Thymus (tissue), 11 donors: ENCODE measurements at regions not wholly inside any gene's neighbourhood (a gene's known extent, or its start where the extent isn't known, plus 50 kb on each side); places are given as distances from the start of the nearest gene placed in this dataset.
A peak's percentile ranks its signal among the peaks of the same experiment; 100 is the strongest.

Source experiments
- DNase-seq, 9 donors: peaks; one replicate each; pipeline ENCODE4 v3.0.0-alpha.2; 2013; ENCODE audit warnings: low spot score in 9 of 9, low read depth in 6 of 9, missing footprints in 1 of 9
- H3K27ac ChIP-seq, 2 donors: one replicate each; pipeline ENCODE4 v1.5.1; 2013; ENCODE audit warnings: control low read depth in 1 of 2, low read depth in 1 of 2, low read length in 1 of 2, mild to moderate bottlenecking in 1 of 2, moderate library complexity in 1 of 2
- H3K27me3 ChIP-seq, 2 donors: one replicate each; pipeline ENCODE4 v1.5.1; 2013; ENCODE audit warnings: low read length in 1 of 2; ENCODE audit not compliant: control insufficient read depth in 2 of 2, insufficient read depth in 1 of 2
- H3K36me3 ChIP-seq, 2 donors: one replicate each; pipeline ENCODE4 v1.5.1; 2013; ENCODE audit warnings: low read length in 1 of 2, mild to moderate bottlenecking in 1 of 2, moderate library complexity in 1 of 2; ENCODE audit not compliant: control insufficient read depth in 2 of 2, insufficient read depth in 2 of 2
- H3K4me1 ChIP-seq, 2 donors: one replicate each; pipeline ENCODE4 v1.5.1; 2013; ENCODE audit warnings: low read length in 2 of 2; ENCODE audit not compliant: control insufficient read depth in 2 of 2, insufficient read depth in 2 of 2
- H3K4me3 ChIP-seq, 2 donors: one replicate each; pipeline ENCODE4 v1.5.1; 2013; ENCODE audit warnings: low read length in 2 of 2, control low read depth in 1 of 2, mild to moderate bottlenecking in 1 of 2
- H3K9me3 ChIP-seq, 2 donors: one replicate each; pipeline ENCODE4 v1.5.1; 2013; ENCODE audit warnings: low read length in 1 of 2, mild to moderate bottlenecking in 1 of 2; ENCODE audit not compliant: control insufficient read depth in 2 of 2, insufficient read depth in 1 of 2
- WGBS: extraction: QIAGEN DNeasy Blood & Tissue Kit; methylation state at CpG from one replicate; pipeline ENCODE4 v1.1.7; 2013; 5-methylcytosine and 5-hydroxymethylcytosine counted together
- donor health status: healthy.

DNA sequence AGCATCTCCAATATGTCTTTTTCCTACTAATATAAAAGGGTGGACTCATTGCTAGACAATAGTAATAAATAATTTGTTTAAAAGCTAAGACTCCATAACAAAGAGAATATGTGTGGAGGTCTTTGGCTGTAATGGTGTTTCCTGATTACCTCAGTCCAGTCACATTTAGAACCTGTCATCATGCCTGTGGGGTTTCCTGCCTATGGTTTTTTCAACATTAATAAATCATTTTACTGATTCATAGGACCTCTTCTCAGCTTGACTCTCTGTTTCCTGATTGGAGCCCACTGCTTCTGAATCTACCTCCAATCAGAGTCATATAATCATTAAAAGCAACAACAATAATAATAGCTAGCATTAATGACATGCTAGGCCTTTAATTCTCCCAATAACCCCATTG, 52.4 kb upstream of the GNAI1 start:
- H3K27me3 ChIP-seq = no peaks in the 10 kb centered on the region
- DNase-seq = no peak
- H3K9me3 ChIP-seq = peaks cover 0 to 3% of the 10 kb centered on the region in 2 donors

DNA sequence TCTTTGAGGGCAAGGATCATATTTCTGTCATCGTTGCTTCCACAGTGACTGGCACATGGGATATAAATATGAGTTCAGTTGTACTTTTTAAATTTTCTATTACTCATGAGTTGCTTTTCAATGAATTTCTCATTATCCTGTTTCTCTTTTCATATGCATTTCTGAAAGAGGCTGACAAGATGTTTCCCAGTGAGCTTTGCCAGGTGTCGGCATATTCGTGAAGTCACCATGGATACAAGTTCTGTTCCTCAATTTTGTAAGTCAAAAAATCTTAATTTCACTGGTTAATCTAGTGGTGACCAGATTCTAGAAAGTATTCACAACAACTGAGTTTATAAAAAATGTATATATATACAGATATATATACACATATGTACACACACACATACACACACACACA, 55.7 kb upstream of the GNAI1 start:
- Histone ChIP-seq H3K4me1 (no peaks in the 10 kb centered on the region), H3K36me3 (no peaks in the 10 kb centered on the region), H3K27me3 (no peaks in the 10 kb centered on the region), H3K9me3 (no peaks in the 10 kb centered on the region), H3K27ac (no peak overlapping the region), H3K4me3 (no peak overlapping the region)
- no peak for DNase-seq
- 95% methylated on average over 3 of the region's 3 CpGs for WGBS

More for the DNA sequence above, 52.4 kb upstream of the GNAI1 start:
- no peaks in the 10 kb centered on the region for H3K4me1 ChIP-seq
- H3K4me3 ChIP-seq = no peak overlapping the region
- no peaks in the 10 kb centered on the region for H3K36me3 ChIP-seq
- H3K27ac ChIP-seq = no peak overlapping the region

DNA sequence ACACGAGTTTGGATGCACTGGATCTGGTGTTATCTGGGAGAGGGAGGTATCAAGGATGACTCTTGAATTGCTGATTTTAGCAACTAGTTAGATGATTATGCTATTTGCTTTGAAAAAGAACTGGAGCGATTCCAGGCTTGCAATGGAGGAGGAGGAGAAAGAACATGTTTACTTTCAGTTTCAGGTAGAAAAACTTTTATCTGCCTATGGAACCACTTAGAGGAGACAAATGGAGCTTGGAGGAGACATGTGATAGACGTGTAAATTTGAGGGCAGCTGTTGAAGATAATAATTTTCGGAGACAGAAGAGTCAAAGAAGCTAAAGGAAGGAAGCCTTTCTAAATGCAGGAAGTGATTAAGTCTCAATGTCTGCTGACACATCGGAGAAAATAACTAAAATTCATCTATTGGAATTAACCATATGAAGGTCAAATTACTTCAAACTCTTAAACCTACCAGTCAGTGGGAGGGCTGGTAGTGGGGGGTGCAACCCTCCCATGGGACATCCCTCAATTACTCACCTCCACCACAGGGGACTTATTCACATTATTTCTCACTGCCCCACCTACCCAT, 56.4 kb upstream of the GNAI1 start:
- Histone ChIP-seq H3K36me3 (no peaks in the 10 kb centered on the region), H3K27me3 (no peaks in the 10 kb centered on the region), H3K9me3 (no peaks in the 10 kb centered on the region), H3K27ac (no peak overlapping the region), H3K4me1 (no peaks in the 10 kb centered on the region), H3K4me3 (peak overlapping the region in 1 of 2 donors; percentile 18)
- peak in 1 of 9 donors; percentile 21 for DNase-seq
- 19% methylated on average over 5 of the region's 5 CpGs for WGBS

DNA sequence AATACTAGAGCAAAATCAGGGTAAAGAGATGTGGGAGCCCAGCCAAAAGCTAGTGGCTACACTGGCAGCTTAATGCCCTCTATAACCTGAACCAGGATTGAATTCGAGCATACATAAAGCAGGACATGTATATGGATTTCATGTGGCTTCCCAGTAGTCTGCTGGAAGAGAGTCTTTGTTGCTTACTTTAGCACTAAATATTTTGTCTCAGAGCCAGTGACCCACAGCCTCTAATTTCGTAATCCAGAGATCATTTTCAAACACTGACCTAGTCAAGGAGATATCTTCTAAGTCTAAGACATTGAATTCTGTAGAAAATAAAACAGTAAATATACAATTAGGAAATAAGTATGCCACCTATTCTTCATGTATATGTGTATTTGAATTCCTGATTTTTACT, 64.2 kb upstream of the GNAI1 start:
- Histone ChIP-seq H3K27me3 (no peaks in the 10 kb centered on the region), H3K36me3 (no peaks in the 10 kb centered on the region), H3K4me3 (no peak overlapping the region), H3K27ac (no peak overlapping the region), H3K4me1 (no peaks in the 10 kb centered on the region), H3K9me3 (peaks cover 0 to 9% of the 10 kb centered on the region in 2 donors)
- no peak for DNase-seq
- WGBS = 60% methylated on average over 2 of the region's 2 CpGs

DNA sequence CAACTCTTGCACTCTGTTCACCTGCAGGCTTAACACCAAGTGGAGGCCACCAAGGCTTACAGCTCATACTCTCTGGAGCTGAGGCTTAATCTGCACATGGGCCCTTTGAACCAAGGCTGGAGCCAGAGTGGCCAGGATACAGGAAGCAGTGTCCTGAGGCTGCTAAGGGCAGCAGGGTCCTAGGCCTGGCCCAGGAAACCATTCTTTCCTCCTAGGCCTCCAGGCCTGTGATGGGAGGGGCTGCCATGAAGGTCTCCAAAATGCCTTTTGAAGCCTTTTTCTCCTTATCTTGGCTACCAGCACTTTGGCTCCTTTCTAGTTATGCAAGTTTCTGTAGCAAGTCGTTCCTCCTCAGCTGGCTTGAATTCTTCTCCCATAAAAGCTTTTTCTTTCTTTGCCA, 68.0 kb upstream of the GNAI1 start:
- no peaks in the 10 kb centered on the region for H3K36me3 ChIP-seq
- 98% methylated on average over 1 of the region's 1 CpG for WGBS
- no peak for DNase-seq
- no peak overlapping the region for H3K4me3 ChIP-seq
- H3K27ac ChIP-seq = no peak overlapping the region
- no peaks in the 10 kb centered on the region for H3K27me3 ChIP-seq
- H3K4me1 ChIP-seq = no peaks in the 10 kb centered on the region
- peaks cover 0 to 9% of the 10 kb centered on the region in 2 donors for H3K9me3 ChIP-seq

DNA sequence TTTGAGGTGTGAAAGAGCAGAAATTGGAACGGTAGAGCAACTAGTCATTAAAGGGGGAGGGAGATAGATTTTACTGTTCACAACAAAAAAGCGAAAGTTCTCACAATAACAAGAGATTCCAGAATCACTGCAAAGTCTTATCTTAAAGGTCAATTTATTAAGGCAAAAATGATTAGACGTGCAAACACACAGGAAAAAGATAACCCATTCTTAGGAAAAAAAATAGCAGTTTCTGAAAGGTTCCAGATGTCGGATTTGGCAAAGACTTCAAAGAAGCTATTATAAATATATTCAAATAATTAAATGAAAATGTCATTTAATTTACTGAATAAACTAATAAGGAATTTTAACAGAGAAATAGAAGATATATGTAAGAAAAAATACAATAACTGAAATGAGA, 70.8 kb upstream of the GNAI1 start:
- Histone ChIP-seq H3K4me1 (no peaks in the 10 kb centered on the region), H3K4me3 (no peak overlapping the region), H3K9me3 (peaks cover 0 to 9% of the 10 kb centered on the region in 2 donors), H3K27me3 (no peaks in the 10 kb centered on the region), H3K27ac (no peak overlapping the region), H3K36me3 (no peaks in the 10 kb centered on the region)
- DNase-seq = no peak
- 97% methylated on average over 4 of the region's 4 CpGs for WGBS

DNA sequence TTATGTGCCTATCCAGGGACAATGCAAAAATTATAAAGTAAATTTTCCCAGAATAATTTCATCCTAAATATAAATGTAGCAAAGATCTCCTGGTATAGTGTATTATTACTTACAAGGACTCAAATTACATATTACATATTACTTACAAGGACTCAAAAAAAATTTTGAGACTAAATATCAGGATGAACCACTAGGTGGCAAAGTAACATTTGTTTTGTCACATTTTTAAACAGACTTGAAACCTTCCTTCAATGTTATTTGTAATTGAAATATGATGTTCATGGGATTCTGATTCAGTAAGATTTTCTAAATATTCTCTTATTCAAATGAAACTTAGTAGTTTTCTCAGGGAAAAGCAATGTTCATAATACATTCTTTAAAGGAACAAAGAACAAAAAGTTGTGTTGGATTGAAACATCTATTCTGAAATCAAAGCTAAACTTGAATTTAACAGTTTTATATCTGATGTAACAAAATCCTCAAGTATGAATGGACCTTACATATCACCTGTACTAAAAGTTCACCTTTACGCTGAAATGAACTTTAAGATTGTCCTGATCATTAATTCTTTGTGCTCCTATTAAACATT, 74.3 kb upstream of the GNAI1 start:
- Histone ChIP-seq H3K27ac (no peak overlapping the region), H3K4me1 (no peaks in the 10 kb centered on the region), H3K27me3 (no peaks in the 10 kb centered on the region), H3K36me3 (no peaks in the 10 kb centered on the region), H3K9me3 (no peaks in the 10 kb centered on the region), H3K4me3 (no peak overlapping the region)
- peak; percentile 9 to 75 (median 37) for DNase-seq
- 96% methylated on average over 1 of the region's 1 CpG for WGBS

DNA sequence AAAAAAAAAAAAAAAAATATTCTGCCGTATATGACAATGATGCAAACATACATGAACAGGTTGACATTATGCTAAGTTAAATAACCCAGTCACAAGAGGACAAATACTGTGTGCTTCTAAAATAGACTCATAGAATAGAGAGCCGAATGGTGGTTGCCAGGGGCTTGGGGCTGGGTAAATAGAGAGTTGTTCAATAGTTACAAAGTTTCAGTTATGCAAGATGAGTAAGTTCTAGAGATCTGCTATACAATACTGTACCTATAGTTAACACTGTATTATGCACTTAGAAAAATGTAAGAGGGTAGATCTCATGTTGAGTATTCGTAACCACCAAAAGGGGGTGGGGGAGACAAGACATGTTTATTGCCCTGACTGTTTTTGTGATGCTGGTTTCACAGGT, 77.1 kb upstream of the GNAI1 start:
- Histone ChIP-seq H3K36me3 (no peaks in the 10 kb centered on the region), H3K4me3 (no peak overlapping the region), H3K27ac (no peak overlapping the region), H3K9me3 (no peaks in the 10 kb centered on the region), H3K4me1 (no peaks in the 10 kb centered on the region), H3K27me3 (no peaks in the 10 kb centered on the region)
- 97% methylated on average over 3 of the region's 3 CpGs for WGBS
- DNase-seq = no peak

DNA sequence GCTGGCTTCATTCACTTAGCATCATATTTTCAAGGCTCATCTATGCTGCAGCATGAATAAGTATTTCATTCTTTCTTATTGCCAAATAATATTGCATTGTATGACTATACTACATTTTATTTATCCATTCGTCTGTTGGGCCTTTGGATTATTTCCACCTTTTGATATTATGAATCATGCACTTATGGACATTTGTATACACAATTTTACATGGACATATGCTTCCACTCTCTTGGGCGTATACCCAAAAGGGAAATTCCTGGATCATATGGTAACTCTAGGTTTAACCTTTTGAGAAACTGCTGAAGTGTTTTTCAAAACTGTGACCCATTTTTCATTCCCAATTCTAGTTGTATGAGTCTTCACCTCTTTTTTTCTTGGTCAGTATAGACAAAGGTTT, 80.3 kb upstream of the GNAI1 start:
- no peak overlapping the region for H3K4me3 ChIP-seq
- no peaks in the 10 kb centered on the region for H3K36me3 ChIP-seq
- no peaks in the 10 kb centered on the region for H3K4me1 ChIP-seq
- H3K27me3 ChIP-seq = no peaks in the 10 kb centered on the region
- DNase-seq = no peak
- no peak overlapping the region for H3K27ac ChIP-seq
- WGBS = 93% methylated on average over 2 of the region's 2 CpGs
- H3K9me3 ChIP-seq = no peaks in the 10 kb centered on the region
